NCI-H446 treated with DMSO at 0.1 percent for 48 hours (cell line): ENCODE measurements at regions not wholly inside any gene's neighbourhood (a gene's known extent, or its start where the extent isn't known, plus 50 kb on each side); places are given as distances from the start of the nearest gene placed in this dataset.

Experiments used
- DNase-seq: peaks from one replicate; lab custom pipeline; 2025; lab: John Stamatoyannopoulos, UW

- DNase-seq: no peak
These were observed 253.2 kb upstream of the IRX5 start for GRCh38 chr16:54677308-54677950.

GRCh38 chr16:54673313-54673712, 257.4 kb upstream of the IRX5 start:
- DNase-seq: no peak

GRCh38 chr16:54672500-54672899, 258.2 kb upstream of the IRX5 start:
- no peak for DNase-seq

- no peak for DNase-seq
These were observed 273.0 kb upstream of the IRX5 start for GRCh38 chr16:54657709-54658102.

- DNase-seq: no peak
These were observed 273.5 kb upstream of the IRX5 start for GRCh38 chr16:54657058-54657708.

DNA sequence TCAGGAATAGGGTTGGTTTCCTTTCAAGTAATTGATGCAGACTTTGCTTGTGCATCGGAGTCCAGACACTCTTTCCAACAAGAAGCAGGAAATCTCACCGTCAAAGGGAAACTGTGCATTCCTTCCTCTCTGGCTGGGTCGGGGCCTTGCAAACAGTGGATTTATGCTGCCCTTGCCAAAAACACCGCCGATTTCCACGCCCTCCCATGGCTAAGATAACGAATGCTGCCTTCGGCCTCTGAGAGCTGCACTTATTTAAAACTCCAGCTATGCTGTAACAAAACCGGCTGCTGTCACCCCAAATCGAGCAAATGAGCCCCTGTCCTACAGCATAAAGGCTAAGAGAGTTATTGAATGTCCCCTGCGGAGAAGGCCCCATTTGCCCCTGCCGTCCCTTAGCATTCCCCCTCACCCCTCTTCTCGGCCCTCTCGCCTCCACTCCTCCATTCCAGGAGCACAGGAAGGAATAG, 275.5 kb upstream of the IRX5 start:
- no peak for DNase-seq

GRCh38 chr16:54654429-54654828, 276.2 kb upstream of the IRX5 start:
- DNase-seq: no peak

DNA sequence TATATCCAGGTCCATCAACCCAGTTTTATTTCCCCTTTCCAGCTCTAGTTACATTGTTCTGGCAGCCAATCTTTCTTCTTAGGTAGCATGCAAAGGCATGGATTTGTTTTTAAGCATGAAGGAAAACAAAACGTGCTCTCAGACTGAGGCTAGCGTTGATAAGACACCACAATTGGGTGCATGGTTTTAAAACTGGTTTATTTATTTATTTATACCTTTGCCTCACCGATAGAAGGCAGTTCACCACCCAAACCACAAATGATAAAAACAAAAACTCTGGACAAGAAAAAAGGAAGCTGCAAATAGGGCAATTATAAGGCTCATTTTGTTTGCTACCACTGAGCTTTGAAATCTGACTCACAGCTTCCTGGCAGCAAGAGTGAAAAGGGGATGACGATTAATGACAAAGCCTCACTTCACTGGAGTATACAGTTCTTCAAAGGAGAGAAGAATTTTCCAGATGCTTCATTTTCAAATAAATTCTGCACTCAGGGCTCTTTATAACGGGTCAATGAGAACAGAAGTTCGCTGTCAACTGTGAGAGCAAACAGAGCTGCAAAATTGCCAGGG, 278.4 kb upstream of the IRX5 start:
- DNase-seq: no peak

DNA sequence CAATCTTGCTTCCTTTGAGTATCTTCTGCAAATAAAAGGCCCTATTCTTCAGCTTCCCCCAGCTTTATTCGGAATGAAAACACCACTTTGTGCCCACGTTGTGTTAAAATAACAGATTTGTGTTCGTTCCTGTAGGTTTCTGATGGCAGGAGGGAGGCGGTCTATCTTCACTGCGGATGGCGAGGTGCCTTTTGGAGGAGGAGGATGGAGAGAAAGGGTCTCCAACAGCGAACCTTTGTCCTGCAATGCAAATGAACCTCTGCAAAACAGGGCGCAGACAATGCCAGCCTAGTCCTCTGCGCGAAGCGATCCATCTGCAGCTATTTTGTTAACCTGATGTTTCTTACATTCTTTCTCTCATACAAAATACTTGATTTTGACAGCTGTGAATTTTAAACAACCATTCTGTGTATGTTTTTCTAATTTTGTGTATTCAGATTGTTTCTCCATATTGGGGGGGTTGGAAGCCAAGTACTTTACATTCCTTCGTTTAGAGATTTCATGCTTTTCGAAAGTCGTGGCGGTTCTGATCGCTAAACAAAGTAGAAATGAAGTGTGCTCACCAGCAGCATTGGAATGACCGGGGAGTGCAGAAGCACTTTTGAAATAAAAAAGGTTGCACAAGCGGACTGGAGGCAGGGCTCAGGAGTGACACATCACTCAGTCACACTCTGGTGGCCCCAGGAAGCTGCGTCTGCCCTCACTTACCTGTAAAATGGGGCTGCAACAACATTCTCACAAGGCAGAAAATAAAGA, 279.0 kb upstream of the IRX5 start:
- DNase-seq: no peak

DNA sequence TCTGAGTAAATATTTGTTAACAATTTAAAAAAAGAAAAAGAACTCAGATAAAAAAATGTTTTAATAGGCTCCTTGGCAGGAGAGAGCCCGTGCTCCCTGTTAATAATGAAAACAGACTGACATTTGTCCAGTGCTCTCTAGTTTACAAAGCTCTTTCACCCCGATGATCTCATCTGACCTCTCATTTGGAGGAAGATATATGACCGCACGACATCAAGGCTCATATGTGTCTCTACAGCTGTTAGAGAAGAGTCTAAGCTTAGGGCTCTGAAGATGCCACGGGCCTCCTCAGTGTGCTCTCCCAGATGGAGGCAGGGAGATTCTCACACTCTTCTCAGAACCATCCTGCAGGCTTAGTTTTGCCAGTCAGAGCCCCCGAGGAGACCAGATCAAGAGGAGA, 280.8 kb upstream of the IRX5 start:
- DNase-seq: no peak

GRCh38 chr16:54648575-54648974, 282.1 kb upstream of the IRX5 start:
- no peak for DNase-seq

- no peak for DNase-seq
These were observed 282.9 kb upstream of the IRX5 start for GRCh38 chr16:54647725-54648221.

DNA sequence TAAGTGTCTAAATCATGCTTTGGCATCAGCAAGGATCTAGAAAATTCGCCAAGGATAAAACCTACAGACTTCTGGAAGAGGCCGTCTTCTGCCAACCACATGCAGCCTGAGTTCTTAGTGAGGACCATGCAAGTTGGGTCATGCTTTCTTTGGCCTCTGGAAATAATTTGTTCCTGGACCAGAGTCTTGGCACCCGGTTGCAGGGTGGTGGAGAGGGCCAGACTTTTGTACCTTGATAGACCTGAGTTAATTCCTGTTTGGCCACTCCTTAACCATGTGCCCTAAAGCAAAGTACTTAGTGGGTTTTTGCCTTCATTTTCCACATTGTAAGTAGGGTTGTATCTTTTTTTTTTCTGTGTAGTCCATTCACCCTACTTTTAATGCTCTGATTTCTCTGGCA, 283.4 kb upstream of the IRX5 start:
- DNase-seq: no peak

DNA sequence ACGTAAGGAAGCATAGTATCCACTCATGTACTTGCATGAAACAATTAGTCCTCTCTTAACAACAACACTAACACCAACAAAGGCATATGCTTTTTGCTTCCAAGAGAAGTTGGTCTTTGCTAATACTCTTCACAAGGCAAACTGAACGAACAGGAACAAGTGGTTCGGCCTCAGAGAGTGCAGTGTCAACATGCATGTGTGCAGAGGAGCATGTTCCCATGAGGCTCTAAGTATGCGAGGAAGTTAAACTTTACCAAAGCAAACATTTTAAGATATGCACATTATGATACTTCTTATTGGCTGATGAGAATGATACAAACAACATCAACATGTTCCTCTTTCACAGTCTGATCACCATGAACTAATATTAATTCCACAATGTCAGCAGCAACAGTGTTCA, 285.3 kb upstream of the IRX5 start:
- no peak for DNase-seq

- no peak for DNase-seq
These were observed 294.4 kb upstream of the IRX5 start for GRCh38 chr16:54636221-54636793.

- DNase-seq: no peak
These were observed 296.7 kb upstream of the IRX5 start for GRCh38 chr16:54633943-54634362.

GRCh38 chr16:54632322-54633220, 298.1 kb upstream of the IRX5 start:
- DNase-seq: no peak

GRCh38 chr16:54631782-54632181, 298.9 kb upstream of the IRX5 start:
- DNase-seq: no peak

DNA sequence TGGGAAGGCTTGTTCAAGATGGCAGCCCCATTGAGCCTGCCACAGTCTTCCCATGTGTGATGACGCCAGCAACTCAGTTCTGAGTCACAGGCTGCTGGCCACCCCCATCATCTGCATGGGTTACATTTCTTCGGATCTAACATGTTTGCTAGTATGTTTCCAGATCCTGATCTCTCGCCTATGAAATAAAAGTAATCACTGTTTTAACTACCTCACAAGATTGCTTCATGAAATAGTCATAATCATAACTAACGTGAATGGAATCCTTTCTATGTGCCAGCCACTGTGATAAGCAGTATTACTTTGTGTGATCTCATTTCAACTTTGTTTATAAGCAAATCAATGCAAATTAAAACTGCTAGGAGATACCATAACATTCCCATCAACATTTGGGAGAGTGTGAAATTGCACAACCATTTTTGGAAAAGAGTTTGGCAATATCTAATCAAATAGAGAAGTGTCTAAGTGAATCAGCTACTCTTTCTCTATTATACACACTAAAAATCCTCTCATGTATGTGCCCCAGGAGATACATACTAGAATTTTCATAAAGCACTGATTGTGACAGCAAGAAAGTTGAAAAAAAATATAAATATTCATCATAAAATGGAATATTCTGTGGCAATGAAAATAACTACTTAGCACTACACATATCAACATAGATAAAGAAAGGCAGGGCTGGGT, 300.2 kb upstream of the IRX5 start:
- no peak for DNase-seq

GRCh38 chr16:54628796-54629625, 301.7 kb upstream of the IRX5 start:
- no peak for DNase-seq
